ENCODE measurements at regions not wholly inside any gene's neighbourhood (a gene's known extent, or its start where the extent isn't known, plus 50 kb on each side); places are given as distances from the start of the nearest gene placed in this dataset.
"Not testable (repeated sequence)": the region's sequence is repeated elsewhere in the genome, so short reads cannot be mapped to it uniquely, and the experiment has no call there.

DNA sequence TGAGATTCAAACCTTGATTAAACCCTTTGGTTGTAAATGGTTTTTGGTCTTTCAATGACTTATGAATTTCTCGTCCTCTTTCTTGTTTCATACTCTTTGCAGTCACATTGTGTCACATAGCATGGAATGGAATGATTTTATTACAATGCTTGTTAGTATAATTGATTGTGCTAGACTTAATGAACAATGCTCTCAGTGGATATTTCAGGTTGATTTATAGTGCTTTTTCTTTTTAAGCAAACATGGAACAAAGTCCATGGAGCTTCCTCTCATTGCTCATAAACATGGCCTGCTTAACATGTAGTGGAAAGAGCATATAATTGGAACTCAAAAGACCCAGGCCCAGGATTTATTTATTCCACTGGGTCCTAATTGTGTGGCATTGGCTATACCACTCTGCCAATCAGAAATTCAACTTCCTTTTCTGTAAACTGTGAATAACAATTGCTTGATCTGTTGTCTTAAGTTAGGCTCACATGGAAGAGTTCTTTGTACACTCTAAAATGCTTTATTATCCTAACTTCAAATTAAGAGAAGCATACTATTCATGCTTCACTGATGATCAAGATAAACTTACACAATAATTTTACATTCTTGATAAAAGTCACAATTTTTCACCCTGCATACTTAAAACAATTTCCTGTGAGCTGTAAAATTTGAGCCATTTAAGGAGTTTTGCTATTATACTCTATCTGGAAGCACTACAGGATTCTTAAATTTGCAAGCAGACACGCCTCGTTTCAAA lies 370.5 kb upstream of the PDE3A start:
- Mint-ChIP-seq H3K9me3 (peaks cover 3% of the 10 kb centered on the region), H3K27ac (no peak overlapping the region), H3K36me3 (no peaks in the 10 kb centered on the region), H3K4me1 (no peaks in the 10 kb centered on the region), H3K4me3 (no peak overlapping the region)
- DNase-seq (ENCODE audit: low spot score in 2 of 2) (no peak), ATAC-seq (no peak)

DNA sequence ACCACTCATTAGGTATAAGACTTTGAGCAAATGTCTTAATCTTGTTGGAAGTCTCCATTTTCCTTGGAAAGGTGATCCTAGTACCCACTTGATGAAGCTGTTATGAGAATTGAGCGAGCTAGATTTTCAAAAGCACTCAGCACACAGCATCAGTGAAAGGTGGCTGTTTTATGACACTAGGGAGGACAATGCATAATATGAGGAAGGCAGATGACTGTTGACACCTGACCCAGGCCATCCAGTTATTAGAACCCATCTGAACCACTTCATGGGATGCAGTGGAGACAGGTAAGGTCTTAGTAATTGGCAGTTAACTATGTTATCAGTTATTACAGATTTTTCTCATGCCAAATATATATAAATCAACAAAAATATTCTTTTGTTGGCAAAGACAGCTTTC lies 369.9 kb upstream of the PDE3A start:
- no peaks in the 10 kb centered on the region for H3K4me1 Mint-ChIP-seq
- no peak overlapping the region for H3K27ac Mint-ChIP-seq
- H3K9me3 Mint-ChIP-seq: peaks cover 3% of the 10 kb centered on the region
- no peak overlapping the region for H3K4me3 Mint-ChIP-seq
- no peaks in the 10 kb centered on the region for H3K36me3 Mint-ChIP-seq
- ATAC-seq: no peak
- DNase-seq (ENCODE audit: low spot score in 2 of 2): no peak

GRCh38 chr12:19998961-19999804 lies 369.2 kb upstream of the PDE3A start:
- Mint-ChIP-seq H3K27ac (no peak overlapping the region), H3K4me3 (no peak overlapping the region), H3K36me3 (no peaks in the 10 kb centered on the region), H3K4me1 (no peaks in the 10 kb centered on the region), H3K9me3 (no peaks in the 10 kb centered on the region)
- DNase-seq (ENCODE audit: low spot score in 2 of 2) (no peak), ATAC-seq (no peak)

DNA sequence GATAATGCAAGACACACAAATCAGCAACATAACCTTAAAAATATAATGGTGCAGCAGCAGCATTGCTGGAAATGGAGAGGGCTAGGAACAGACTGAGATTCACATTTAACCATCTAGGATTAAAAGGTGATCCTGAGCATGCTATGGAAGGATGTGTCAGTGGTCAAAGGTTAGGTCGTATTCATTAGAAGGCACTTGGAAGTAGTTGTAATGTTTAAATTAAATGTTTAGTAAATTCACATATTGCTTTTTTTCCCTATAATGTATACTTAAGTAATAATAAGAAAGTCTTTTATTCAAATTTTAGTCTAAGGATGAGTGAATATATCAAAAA lies 368.6 kb upstream of the PDE3A start:
- Mint-ChIP-seq H3K4me1 (no peaks in the 10 kb centered on the region), H3K36me3 (no peaks in the 10 kb centered on the region), H3K4me3 (no peak overlapping the region), H3K27ac (no peak overlapping the region), H3K9me3 (no peaks in the 10 kb centered on the region)
- ATAC-seq (no peak), DNase-seq (ENCODE audit: low spot score in 2 of 2) (no peak)

DNA sequence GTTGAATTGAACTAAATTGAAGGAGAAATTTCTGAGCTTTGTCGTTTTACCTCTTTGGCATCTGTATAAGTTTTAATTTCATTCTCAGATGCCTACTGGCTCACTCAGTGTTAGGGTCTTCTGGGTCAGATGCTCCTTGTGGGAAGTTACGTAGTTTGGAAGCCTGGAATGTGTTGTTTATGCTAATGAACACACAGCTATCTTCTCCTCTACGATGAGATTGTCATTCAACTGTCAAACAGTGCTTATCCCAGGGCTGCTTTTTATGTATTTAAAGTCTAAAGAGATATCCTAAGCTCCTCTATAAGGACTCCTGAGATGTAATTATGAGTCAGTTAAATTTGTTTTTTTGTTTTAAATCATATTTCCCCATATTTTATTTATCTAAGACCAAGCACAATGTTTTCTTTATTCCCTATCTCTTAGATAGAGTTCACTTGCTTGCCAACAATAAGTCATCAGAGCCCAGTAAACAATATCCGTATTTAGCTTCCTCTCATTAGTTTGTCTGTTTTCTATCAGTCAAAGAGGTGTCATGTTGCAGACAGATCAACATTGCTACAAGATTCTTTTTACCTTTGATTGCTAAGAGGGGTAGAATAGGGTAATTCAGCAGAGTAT lies 368.0 kb upstream of the PDE3A start:
- Mint-ChIP-seq H3K4me1 (no peaks in the 10 kb centered on the region), H3K4me3 (no peak overlapping the region), H3K27ac (no peak overlapping the region), H3K36me3 (no peaks in the 10 kb centered on the region), H3K9me3 (no peaks in the 10 kb centered on the region)
- ATAC-seq: no peak
- no peak for DNase-seq (ENCODE audit: low spot score in 2 of 2)

GRCh38 chr12:20003252-20003651 lies 365.1 kb upstream of the PDE3A start:
- Mint-ChIP-seq H3K4me3 (no peak overlapping the region), H3K27ac (no peak overlapping the region), H3K36me3 (no peaks in the 10 kb centered on the region), H3K9me3 (no peaks in the 10 kb centered on the region), H3K4me1 (no peaks in the 10 kb centered on the region)
- ATAC-seq (no peak), DNase-seq (ENCODE audit: low spot score in 2 of 2) (no peak)

GRCh38 chr12:20004952-20005351 lies 363.4 kb upstream of the PDE3A start:
- Mint-ChIP-seq H3K4me1 (no peaks in the 10 kb centered on the region), H3K27ac (no peak overlapping the region), H3K36me3 (no peaks in the 10 kb centered on the region), H3K4me3 (no peak overlapping the region), H3K9me3 (no peaks in the 10 kb centered on the region)
- ATAC-seq (no peak), DNase-seq (ENCODE audit: low spot score in 2 of 2) (no peak)

DNA sequence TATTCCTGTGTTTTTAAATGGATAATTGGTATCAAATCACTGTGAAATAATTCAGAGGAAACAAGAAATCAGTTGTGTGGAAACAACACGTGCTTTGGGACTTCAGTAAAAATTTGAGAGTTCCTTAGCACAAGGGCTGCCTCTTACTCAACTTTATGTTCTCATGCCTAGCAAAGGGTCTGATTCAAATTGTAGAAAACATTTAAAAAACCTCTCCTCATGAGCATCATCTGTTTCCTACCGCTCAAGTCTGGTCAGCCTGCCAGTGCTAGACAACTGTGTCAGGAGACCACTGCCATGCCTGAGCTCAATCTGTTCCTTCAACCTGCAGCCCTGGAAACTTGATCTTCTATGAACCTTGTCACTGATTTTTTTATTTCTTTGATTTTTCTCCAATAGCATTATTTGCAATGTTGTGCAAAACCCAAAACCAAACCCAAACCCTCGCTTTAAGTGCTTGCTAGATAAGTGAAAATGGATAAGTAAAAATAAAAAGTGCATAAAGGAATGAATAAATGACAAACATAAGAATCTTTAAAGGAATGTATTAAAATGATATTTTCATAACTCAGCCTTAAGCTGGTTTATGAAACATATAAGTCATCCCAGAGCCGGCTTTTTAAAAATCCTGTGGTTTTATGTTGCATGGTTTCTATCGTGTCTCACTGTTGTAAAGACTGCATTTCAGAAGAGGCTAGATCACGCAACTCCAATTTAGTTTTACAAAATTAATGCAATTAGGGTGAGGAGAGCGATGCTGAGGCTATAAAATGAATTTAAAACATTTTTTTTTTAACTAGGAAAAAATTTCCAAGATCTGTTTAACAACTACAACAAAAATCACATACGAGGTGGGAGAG lies 361.2 kb upstream of the PDE3A start:
- no peaks in the 10 kb centered on the region for H3K4me1 Mint-ChIP-seq
- DNase-seq (ENCODE audit: low spot score in 2 of 2) (no peak), ATAC-seq (no peak)
- H3K27ac Mint-ChIP-seq: no peak overlapping the region
- no peaks in the 10 kb centered on the region for H3K36me3 Mint-ChIP-seq
- peaks cover 2% of the 10 kb centered on the region for H3K9me3 Mint-ChIP-seq
- H3K4me3 Mint-ChIP-seq: no peak overlapping the region

DNA sequence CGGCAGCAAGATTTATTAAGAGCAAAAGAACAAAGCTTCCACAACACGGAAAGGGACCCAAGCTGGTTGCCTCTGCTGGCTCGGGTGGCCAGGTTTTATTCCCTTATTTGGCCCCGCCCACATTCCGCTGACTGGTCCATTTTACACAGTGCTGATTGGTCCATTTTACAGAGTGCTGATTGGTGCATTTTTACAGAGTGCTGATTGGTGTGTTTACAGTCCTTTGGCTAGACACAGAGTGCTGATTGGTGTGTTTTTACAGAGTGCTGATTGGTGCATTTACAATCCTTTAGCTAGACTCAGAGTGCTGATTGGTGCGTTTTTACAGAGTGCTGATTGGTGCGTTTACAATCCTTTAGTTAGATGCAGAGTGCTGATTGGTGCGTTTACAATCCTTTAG lies 358.4 kb upstream of the PDE3A start:
- not testable (repeated sequence) for H3K4me1 Mint-ChIP-seq; H3K9me3 Mint-ChIP-seq; H3K27ac Mint-ChIP-seq; ATAC-seq; DNase-seq (ENCODE audit: low spot score in 2 of 2); H3K4me3 Mint-ChIP-seq; H3K36me3 Mint-ChIP-seq

GRCh38 chr12:20011200-20011599 lies 357.1 kb upstream of the PDE3A start:
- ATAC-seq (no peak), DNase-seq (ENCODE audit: low spot score in 2 of 2) (no peak)
- Mint-ChIP-seq H3K4me3 (no peak overlapping the region), H3K9me3 (peaks cover 2% of the 10 kb centered on the region), H3K36me3 (no peaks in the 10 kb centered on the region), H3K27ac (no peak overlapping the region), H3K4me1 (no peaks in the 10 kb centered on the region)

- Mint-ChIP-seq H3K9me3 (no peaks in the 10 kb centered on the region), H3K4me3 (no peak overlapping the region), H3K27ac (no peak overlapping the region), H3K36me3 (no peaks in the 10 kb centered on the region), H3K4me1 (no peaks in the 10 kb centered on the region)
- ATAC-seq (no peak), DNase-seq (ENCODE audit: low spot score in 2 of 2) (no peak)
Observed at GRCh38 chr12:20017802-20018201, 350.5 kb upstream of the PDE3A start.

GRCh38 chr12:20018406-20018805 lies 349.9 kb upstream of the PDE3A start:
- no peaks in the 10 kb centered on the region for H3K4me1 Mint-ChIP-seq
- DNase-seq (ENCODE audit: low spot score in 2 of 2): no peak

DNA sequence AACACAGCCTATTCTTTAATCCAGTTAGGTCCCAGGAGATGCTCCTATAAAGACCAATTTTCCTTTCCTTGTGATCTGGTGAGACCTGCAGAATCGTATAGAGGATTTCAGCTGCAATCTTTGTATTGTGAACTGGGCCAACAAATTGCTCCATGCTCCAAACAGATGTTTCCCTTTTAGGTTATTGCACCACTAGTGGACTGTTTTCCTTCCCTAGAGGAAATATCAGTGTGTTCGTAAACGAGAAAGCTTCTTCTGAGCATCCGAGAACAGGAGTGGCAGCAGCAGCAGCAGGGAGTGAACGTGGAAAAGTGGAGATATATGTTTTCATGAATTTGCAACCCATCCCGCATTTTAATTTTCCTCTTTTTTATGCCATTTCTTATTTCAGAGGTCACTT lies 344.1 kb upstream of the PDE3A start:
- no peak for ATAC-seq
- Mint-ChIP-seq H3K9me3 (no peaks in the 10 kb centered on the region), H3K4me1 (no peaks in the 10 kb centered on the region), H3K4me3 (no peak overlapping the region), H3K27ac (no peak overlapping the region), H3K36me3 (no peaks in the 10 kb centered on the region)
- DNase-seq (ENCODE audit: low spot score in 2 of 2): no peak

More at GRCh38 chr12:20018406-20018805, 349.9 kb upstream of the PDE3A start:
- ATAC-seq: no peak
- Mint-ChIP-seq H3K9me3 (no peaks in the 10 kb centered on the region), H3K27ac (no peak overlapping the region), H3K36me3 (no peaks in the 10 kb centered on the region), H3K4me3 (no peak overlapping the region)

DNA sequence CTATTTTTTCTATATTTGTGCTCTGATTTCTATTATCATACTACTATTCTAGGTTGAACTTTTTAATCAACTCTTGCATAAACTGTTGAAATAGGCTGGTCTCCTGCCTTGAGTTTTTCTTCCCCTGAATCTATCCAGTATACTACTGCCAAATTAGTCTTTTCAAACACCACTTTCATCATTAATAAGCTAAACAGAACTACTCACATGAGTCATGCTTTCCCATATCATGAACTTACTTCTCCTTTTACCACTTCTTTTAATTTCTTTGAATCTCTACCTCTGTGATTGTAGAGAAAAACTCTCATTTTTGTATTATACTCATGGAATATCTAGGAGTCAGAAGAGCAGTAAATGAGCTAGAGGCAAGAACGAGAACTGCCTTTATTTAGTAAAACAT lies 340.3 kb upstream of the PDE3A start:
- Mint-ChIP-seq H3K27ac (no peak overlapping the region), H3K4me3 (no peak overlapping the region), H3K36me3 (no peaks in the 10 kb centered on the region), H3K9me3 (no peaks in the 10 kb centered on the region), H3K4me1 (no peaks in the 10 kb centered on the region)
- no peak for ATAC-seq
- DNase-seq (ENCODE audit: low spot score in 2 of 2): no peak

DNA sequence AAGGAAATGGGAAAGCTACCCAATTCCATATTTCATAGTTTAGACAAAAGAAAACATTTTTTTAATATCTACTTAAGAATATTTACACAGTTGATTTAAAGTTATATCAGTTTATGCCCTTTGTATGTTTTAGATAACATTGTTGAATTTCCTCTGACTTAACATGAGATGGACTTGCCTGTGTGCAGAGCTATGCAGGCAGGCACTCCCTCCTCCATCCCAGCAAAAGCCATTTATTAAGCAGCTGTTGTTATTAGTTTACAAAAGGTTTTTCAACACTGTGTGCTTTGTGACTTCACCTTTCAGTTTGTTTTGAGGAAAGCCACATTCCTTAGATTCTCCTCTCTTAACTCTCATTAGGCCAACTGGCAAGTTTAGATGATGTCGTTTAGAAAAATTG lies 337.5 kb upstream of the PDE3A start:
- ATAC-seq (no peak), DNase-seq (ENCODE audit: low spot score in 2 of 2) (no peak)
- Mint-ChIP-seq H3K27ac (no peak overlapping the region), H3K9me3 (no peaks in the 10 kb centered on the region), H3K4me3 (no peak overlapping the region), H3K4me1 (no peaks in the 10 kb centered on the region), H3K36me3 (no peaks in the 10 kb centered on the region)
